Activated T-helper 9 cell treated with anti-CD3 and anti-CD28 coated beads, Interleukin-2, amount 50 U/mL, for 16 hours (primary cell): ENCODE measurements at regions not wholly inside any gene's neighbourhood (a gene's known extent, or its start where the extent isn't known, plus 50 kb on each side); places are given as distances from the start of the nearest gene placed in this dataset.

ENCODE experiments used
- DNase-seq: peaks from one replicate; pipeline ENCODE4 v3.0.0-alpha.2; 2020; ENCODE audit warnings: low read depth

- DNase-seq, result no peak
Observed at GRCh38 chr21:24118738-24119459, 1488.4 kb downstream of the MRPL39 start.

GRCh38 chr21:24115141-24115540, 1492.1 kb downstream of the MRPL39 start:
- no peak for DNase-seq

GRCh38 chr21:24112020-24112419, 1495.3 kb downstream of the MRPL39 start:
- no peak for DNase-seq

GRCh38 chr21:24110846-24111245, 1496.4 kb downstream of the MRPL39 start:
- no peak for DNase-seq

GRCh38 chr21:24097181-24097580, 1510.1 kb downstream of the MRPL39 start:
- no peak for DNase-seq

- no peak for DNase-seq
Observed at GRCh38 chr21:24096651-24097050, 1510.6 kb downstream of the MRPL39 start.

- DNase-seq, result no peak
Observed at GRCh38 chr21:24093032-24093431, 1514.2 kb downstream of the MRPL39 start.

GRCh38 chr21:24076179-24076578, 1531.1 kb downstream of the MRPL39 start:
- no peak for DNase-seq

GRCh38 chr21:24055696-24056095, 1551.6 kb downstream of the MRPL39 start:
- DNase-seq, result no peak

- DNase-seq, result no peak
Observed at GRCh38 chr21:24050231-24050630, 1557.0 kb downstream of the MRPL39 start.

- DNase-seq, result no peak
Observed at GRCh38 chr21:24046829-24047443, 1560.3 kb downstream of the MRPL39 start.

GRCh38 chr21:24045775-24046215, 1561.5 kb downstream of the MRPL39 start:
- DNase-seq, result no peak

- no peak for DNase-seq
Observed at GRCh38 chr21:24045373-24045772, 1561.9 kb downstream of the MRPL39 start.

GRCh38 chr21:24042687-24043086, 1564.6 kb downstream of the MRPL39 start:
- no peak for DNase-seq

- no peak for DNase-seq
Observed at GRCh38 chr21:24032709-24033232, 1574.5 kb downstream of the MRPL39 start.

GRCh38 chr21:24027396-24027795, 1579.9 kb downstream of the MRPL39 start:
- DNase-seq, result no peak

- DNase-seq, result no peak
Observed at GRCh38 chr21:24025101-24025500, 1582.2 kb downstream of the MRPL39 start.

GRCh38 chr21:24023936-24024335, 1583.3 kb downstream of the MRPL39 start:
- DNase-seq, result no peak

GRCh38 chr21:24023402-24023801, 1583.9 kb downstream of the MRPL39 start:
- no peak for DNase-seq

- no peak for DNase-seq
Observed at GRCh38 chr21:24014381-24014780, 1592.9 kb downstream of the MRPL39 start.

- DNase-seq, result no peak
Observed at GRCh38 chr21:24011087-24011486, 1596.2 kb downstream of the MRPL39 start.

- no peak for DNase-seq
Observed at GRCh38 chr21:24007592-24007991, 1599.7 kb downstream of the MRPL39 start.

GRCh38 chr21:23986987-23987386, 1620.3 kb downstream of the MRPL39 start:
- DNase-seq, result no peak

GRCh38 chr21:23986214-23986613, 1621.1 kb downstream of the MRPL39 start:
- DNase-seq, result no peak
